ENCODE measurements at regions not wholly inside any gene's neighbourhood (a gene's known extent, or its start where the extent isn't known, plus 50 kb on each side); places are given as distances from the start of the nearest gene placed in this dataset.

DNA sequence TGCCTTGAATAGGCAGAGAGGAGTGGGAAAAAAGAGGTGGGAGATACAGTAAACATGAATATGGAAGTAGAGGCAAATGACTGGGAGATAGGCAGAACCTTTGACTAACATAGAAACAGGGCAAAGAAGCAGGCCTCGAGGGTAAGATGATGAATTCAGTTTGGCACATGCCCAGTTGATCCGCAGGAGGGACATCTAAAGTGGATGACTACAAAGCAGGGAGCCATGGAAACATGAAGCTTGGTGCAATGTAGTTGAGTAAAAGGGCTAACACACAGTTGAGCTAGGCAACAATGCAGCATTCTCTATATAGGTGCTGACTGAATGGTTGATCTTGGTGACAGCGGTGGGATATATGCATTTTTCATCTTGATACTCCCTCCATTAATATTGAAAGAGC lies 253.8 kb downstream of the DMRT2 start:
- H3K27ac Mint-ChIP-seq (ENCODE audit: unreplicated experiment), result no peak overlapping the region
- H3K4me3 Mint-ChIP-seq (ENCODE audit: unreplicated experiment), result no peak overlapping the region
- H3K27me3 Mint-ChIP-seq (ENCODE audit: low read depth), result no peaks in the 10 kb centered on the region
- no peak for DNase-seq (ENCODE audit: low spot score)
- no peaks in the 10 kb centered on the region for H3K36me3 Mint-ChIP-seq (ENCODE audit: low read depth)
- H3K9me3 Mint-ChIP-seq (ENCODE audit: low read depth), result peaks cover 18% of the 10 kb centered on the region
- TF ChIP-seq CTCF (IDR thresholded peaks at IDR 0.05), result no peak
- no peaks in the 10 kb centered on the region for H3K4me1 Mint-ChIP-seq (ENCODE audit: low read depth)

- TF ChIP-seq CTCF (IDR thresholded peaks at IDR 0.05), result no peak
- no peak for DNase-seq (ENCODE audit: low spot score)
- no peak overlapping the region for H3K4me3 Mint-ChIP-seq (ENCODE audit: unreplicated experiment)
- H3K36me3 Mint-ChIP-seq (ENCODE audit: low read depth), result no peaks in the 10 kb centered on the region
- H3K9me3 Mint-ChIP-seq (ENCODE audit: low read depth), result peaks cover 24% of the 10 kb centered on the region
- H3K27me3 Mint-ChIP-seq (ENCODE audit: low read depth), result no peaks in the 10 kb centered on the region
- H3K4me1 Mint-ChIP-seq (ENCODE audit: low read depth), result no peaks in the 10 kb centered on the region
- no peak overlapping the region for H3K27ac Mint-ChIP-seq (ENCODE audit: unreplicated experiment)
These were observed 261.4 kb downstream of the DMRT2 start for GRCh38 chr9:1311462-1312042.

- TF ChIP-seq CTCF (IDR thresholded peaks at IDR 0.05), result no peak
- peaks cover 18% of the 10 kb centered on the region for H3K9me3 Mint-ChIP-seq (ENCODE audit: low read depth)
- no peaks in the 10 kb centered on the region for H3K36me3 Mint-ChIP-seq (ENCODE audit: low read depth)
- no peak for DNase-seq (ENCODE audit: low spot score)
- H3K4me3 Mint-ChIP-seq (ENCODE audit: unreplicated experiment), result no peak overlapping the region
- peaks cover 3% of the 10 kb centered on the region for H3K27me3 Mint-ChIP-seq (ENCODE audit: low read depth)
- H3K27ac Mint-ChIP-seq (ENCODE audit: unreplicated experiment), result no peak overlapping the region
- H3K4me1 Mint-ChIP-seq (ENCODE audit: low read depth), result no peaks in the 10 kb centered on the region
These were observed 269.3 kb downstream of the DMRT2 start for GRCh38 chr9:1319436-1319835.

- peaks cover 12% of the 10 kb centered on the region for H3K9me3 Mint-ChIP-seq (ENCODE audit: low read depth)
- H3K27ac Mint-ChIP-seq (ENCODE audit: unreplicated experiment), result no peak overlapping the region
- TF ChIP-seq CTCF (IDR thresholded peaks at IDR 0.05), result no peak
- H3K4me1 Mint-ChIP-seq (ENCODE audit: low read depth), result no peaks in the 10 kb centered on the region
- H3K27me3 Mint-ChIP-seq (ENCODE audit: low read depth), result peaks cover 3% of the 10 kb centered on the region
- H3K36me3 Mint-ChIP-seq (ENCODE audit: low read depth), result no peaks in the 10 kb centered on the region
- no peak for DNase-seq (ENCODE audit: low spot score)
- no peak overlapping the region for H3K4me3 Mint-ChIP-seq (ENCODE audit: unreplicated experiment)
These were observed 269.9 kb downstream of the DMRT2 start for GRCh38 chr9:1320051-1320557.

GRCh38 chr9:1320607-1321195 lies 270.5 kb downstream of the DMRT2 start:
- no peak overlapping the region for H3K27ac Mint-ChIP-seq (ENCODE audit: unreplicated experiment)
- TF ChIP-seq CTCF (IDR thresholded peaks at IDR 0.05), result no peak

More at GRCh38 chr9:1320607-1321195, 270.5 kb downstream of the DMRT2 start:
- no peak for DNase-seq (ENCODE audit: low spot score)
- no peaks in the 10 kb centered on the region for H3K4me1 Mint-ChIP-seq (ENCODE audit: low read depth)
- H3K27me3 Mint-ChIP-seq (ENCODE audit: low read depth), result peaks cover 3% of the 10 kb centered on the region
- H3K36me3 Mint-ChIP-seq (ENCODE audit: low read depth), result no peaks in the 10 kb centered on the region
- no peak overlapping the region for H3K4me3 Mint-ChIP-seq (ENCODE audit: unreplicated experiment)
- peaks cover 12% of the 10 kb centered on the region for H3K9me3 Mint-ChIP-seq (ENCODE audit: low read depth)
